Astrocyte of the spinal cord (primary cell): ENCODE measurements at regions not wholly inside any gene's neighbourhood (a gene's known extent, or its start where the extent isn't known, plus 50 kb on each side); places are given as distances from the start of the nearest gene placed in this dataset.

ENCODE experiments used
- DNase-seq: peaks from one replicate; pipeline ENCODE4 v3.0.0; 2011; ENCODE audit warnings: low read depth, low spot score
- H3K4me3 ChIP-seq: 2 replicates; pipeline ENCODE4 v1.5.1; 2011; ENCODE audit warnings: low read depth, mild to moderate bottlenecking, low read length, moderate library complexity
- in situ Hi-C: cut with HindIII; loops from 2 replicates; pipeline ENCODE4 v1.10.0; 2017; ENCODE audit warnings: low sequenced_read_pairs
- TF ChIP-seq, protein P1 (sequence below): IDR thresholded peaks from 2 replicates; pipeline ENCODE4 v1.5.1; 2012; ENCODE audit warnings: low read depth, mild to moderate bottlenecking, low read length, inconsistent platforms

DNA sequence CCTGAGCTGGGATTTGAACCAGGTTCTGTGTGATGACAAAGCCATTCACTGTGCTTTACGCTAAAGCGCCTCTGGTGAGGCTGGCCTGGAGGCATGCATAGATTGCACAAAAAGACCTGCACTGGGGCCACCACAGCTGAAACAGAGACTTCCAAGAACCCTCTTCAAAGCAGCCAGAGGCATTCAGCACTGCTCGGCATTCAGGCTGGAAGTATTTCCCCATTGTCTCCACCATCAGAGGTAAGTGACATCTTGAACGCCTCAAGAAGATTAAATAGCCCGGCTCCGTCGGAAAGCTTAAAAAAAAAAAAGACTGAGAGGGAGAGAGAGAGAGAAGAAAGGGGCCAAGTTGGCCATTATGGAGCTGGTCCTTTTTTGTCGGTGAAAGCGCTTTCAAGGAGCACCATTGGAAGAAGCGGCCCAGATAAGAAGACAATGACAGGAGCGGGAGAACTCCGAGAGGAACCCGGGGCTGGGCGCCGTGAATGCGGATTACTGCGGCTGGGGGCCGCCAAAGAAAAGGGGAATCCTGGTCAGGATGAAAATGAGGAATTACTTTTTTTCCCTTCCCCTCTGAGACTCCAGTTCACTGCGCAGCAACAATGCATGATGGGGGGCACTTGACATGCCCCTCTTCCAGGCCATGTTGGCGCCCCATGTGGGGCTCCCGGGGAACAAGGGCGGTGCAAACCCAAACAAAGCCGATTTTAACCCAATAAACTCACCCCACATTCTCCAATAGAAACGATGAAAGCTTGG, 228.3 kb downstream of the MYCN start:
- H3K4me3 ChIP-seq, result no peak overlapping the region
- no peak for DNase-seq
- TF ChIP-seq, protein P1, sequence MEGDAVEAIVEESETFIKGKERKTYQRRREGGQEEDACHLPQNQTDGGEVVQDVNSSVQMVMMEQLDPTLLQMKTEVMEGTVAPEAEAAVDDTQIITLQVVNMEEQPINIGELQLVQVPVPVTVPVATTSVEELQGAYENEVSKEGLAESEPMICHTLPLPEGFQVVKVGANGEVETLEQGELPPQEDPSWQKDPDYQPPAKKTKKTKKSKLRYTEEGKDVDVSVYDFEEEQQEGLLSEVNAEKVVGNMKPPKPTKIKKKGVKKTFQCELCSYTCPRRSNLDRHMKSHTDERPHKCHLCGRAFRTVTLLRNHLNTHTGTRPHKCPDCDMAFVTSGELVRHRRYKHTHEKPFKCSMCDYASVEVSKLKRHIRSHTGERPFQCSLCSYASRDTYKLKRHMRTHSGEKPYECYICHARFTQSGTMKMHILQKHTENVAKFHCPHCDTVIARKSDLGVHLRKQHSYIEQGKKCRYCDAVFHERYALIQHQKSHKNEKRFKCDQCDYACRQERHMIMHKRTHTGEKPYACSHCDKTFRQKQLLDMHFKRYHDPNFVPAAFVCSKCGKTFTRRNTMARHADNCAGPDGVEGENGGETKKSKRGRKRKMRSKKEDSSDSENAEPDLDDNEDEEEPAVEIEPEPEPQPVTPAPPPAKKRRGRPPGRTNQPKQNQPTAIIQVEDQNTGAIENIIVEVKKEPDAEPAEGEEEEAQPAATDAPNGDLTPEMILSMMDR, result no peak
- in situ Hi-C loops, result no loop called here

DNA sequence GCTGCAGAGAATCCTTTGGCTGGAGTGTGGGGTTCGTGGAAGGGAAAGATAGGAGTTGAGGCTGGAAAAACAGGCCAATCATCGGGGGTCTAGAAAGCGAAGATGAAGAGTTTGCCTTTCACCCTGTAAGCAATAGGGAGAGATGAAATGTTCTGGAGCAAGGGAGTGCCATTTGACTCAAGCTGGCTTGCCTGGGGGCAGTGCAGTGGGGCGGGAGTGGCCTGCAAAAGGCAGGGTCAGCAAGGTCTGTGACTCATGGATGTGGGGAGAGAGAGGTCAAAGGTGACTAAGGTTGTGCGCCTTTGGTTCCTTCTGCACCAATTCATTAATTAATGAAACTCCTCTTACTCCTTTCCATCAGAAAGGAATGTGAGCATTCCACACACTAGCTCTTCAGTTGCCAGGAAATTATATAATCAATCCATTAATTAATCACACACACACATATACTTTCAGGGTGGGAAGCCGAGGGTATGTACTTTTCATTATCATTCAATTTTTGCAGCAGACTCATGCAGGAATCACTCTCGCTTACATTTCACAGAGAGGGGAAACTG, 227.6 kb downstream of the MYCN start:
- no peak overlapping the region for H3K4me3 ChIP-seq
- in situ Hi-C loops, result no loop called here
- DNase-seq, result no peak
- TF ChIP-seq, protein P1, result no peak

DNA sequence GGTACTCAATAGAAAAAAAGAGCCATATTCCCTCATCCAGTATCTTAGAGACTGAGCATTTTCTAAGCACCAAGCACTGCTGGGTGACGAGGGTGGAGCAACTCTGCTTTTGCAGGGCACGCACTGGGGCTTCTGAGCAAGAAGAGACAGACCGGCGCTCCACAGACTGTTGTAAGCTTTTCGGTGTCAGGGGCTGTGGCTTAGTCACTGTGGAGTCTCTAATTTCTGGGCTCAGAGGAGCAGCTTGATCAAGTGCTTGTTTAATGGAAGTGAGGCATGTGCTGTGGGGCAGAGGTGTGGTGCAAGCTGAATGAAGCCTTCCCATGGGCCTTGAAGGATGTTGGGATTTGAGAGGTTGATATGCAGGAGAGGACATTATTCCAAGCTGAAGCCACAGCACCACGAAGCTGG, 227.1 kb downstream of the MYCN start:
- DNase-seq, result no peak
- in situ Hi-C loops, result no loop called here
- H3K4me3 ChIP-seq, result no peak overlapping the region
- TF ChIP-seq, protein P1, result no peak

DNA sequence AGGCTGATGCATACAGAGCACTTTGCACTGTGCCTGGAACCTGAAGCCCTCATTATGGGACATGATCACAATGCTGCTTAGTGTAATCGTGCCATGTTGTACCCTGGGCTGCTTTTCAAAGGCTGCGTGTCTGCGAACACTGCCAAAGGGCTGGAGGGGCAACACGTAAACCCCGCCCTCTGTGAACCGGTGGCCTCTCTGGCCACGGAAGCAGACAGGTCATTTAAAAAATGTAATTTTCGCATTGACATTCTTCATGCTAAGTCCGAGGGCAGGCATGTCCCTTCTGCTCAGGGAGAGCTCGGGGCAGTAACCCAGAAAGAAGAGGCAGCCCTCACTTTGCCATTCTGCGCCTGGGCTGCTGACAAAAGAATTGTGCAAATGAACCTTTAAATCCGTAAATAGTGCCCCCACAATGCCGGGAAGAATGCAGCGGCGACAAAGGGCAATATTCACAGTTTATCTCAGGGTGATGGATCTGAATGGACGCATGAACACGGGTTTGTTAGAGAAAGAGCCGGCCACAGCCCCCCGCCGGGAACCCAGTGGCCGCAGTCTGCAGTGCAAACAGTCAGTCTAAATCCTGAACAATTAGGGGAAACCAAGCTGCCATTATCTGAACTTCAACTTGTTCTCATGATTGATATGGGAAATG, 226.1 kb downstream of the MYCN start:
- no peak for DNase-seq
- H3K4me3 ChIP-seq, result no peak overlapping the region
- in situ Hi-C loops, result no loop called here
- TF ChIP-seq, protein P1, result no peak

DNA sequence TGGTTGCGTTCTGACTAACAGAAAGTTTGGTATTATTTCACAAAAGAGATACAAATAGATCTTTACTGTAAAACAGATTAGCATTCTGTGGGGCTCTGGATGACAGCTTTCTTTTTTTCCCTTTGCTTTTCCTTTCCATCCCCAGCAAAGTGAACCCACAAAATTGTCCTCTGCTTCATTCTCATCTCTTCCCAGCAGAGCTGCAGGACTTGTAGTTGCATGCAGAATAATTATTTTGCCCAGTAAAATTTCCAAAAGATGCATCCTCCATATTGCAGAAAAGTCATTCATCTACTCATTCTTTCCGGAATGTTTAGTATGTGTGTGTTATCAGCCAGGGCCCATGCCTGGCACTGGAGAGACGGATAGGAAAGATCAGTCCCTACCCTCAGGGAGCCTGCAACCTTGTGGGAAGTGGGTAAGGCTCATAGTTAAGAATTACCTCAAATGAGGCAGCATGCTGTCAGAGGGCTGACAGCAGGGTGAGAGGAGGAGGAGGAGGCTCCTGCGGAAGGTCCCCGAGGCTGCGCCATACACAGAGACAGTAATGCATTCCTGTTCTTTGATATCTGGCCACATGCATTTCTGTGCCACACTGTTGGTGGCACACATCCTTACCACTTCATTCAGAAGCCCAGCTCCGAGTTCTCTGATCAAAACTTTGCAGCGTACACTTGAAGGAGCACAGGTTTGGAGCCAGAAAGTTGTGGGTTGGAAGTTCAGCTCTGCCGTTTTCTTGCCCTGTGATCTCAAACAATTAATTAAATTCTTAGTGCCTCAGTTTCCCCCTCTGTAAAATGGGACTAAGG, 225.4 kb downstream of the MYCN start:
- H3K4me3 ChIP-seq, result no peak overlapping the region
- in situ Hi-C loops, result no loop called here
- no peak for DNase-seq
- TF ChIP-seq, protein P1, result no peak

DNA sequence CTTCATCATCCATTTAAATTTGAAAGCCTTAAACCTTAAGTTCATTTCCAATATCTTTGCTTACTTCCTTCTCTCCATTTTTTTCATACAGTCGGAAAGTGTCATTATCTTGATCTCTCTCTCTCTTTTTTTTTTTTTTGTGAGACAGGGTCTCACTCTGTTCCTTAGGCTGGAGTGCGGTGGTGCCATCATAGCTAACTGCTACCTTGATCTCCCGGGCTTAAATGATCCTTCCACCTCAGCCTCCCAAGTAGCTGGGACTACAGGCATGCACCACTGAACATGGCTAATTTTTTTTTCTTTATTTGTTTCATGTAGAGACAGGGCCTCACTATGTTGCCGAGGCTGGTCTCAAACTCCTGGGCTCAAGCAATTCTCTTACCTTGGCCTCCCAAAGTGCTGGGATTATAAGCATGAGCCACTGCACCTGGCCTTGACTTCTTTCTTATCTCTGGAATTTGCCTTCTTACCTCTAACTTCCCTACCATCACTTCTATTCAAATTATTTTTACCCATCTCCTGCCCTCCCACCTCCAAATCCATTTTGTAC, 222.2 kb downstream of the MYCN start:
- DNase-seq, result no peak
- TF ChIP-seq, protein P1, result no peak
- in situ Hi-C loops, result no loop called here
- no peak overlapping the region for H3K4me3 ChIP-seq
